Fibroblast of mammary gland (primary cell): ENCODE measurements at regions not wholly inside any gene's neighbourhood (a gene's known extent, or its start where the extent isn't known, plus 50 kb on each side); places are given as distances from the start of the nearest gene placed in this dataset.
"Not testable (repeated sequence)": the region's sequence is repeated elsewhere in the genome, so short reads cannot be mapped to it uniquely, and the experiment has no call there.

ENCODE experiments used
- DNase-seq: peaks from one replicate; pipeline ENCODE4 v3.0.0-alpha.2; 2010; ENCODE audit warnings: low read depth
- H3K4me3 ChIP-seq: 2 replicates; pipeline ENCODE4 v1.5.1; 2011; ENCODE audit warnings: low read depth, mild to moderate bottlenecking, low read length, moderate library complexity; ENCODE audit not compliant: control insufficient read depth
- CTCF ChIP-seq: conservative IDR thresholded peaks from 2 replicates; pipeline ENCODE4 v1.5.1; 2011; ENCODE audit warnings: low read depth, low read length, inconsistent platforms; ENCODE audit not compliant: control insufficient read depth, insufficient read depth

GRCh38 chr11:71089571-71089970, 162.8 kb downstream of the SHANK2 start:
- no peak for DNase-seq
- no peak for TF ChIP-seq CTCF
- no peak overlapping the region for H3K4me3 ChIP-seq

GRCh38 chr11:71088314-71089215, 163.8 kb downstream of the SHANK2 start:
- not testable (repeated sequence) for DNase-seq

GRCh38 chr11:71086687-71087258, 165.6 kb downstream of the SHANK2 start:
- peak; percentile 23 for DNase-seq
- peak; percentile 57 for TF ChIP-seq CTCF
- H3K4me3 ChIP-seq: no peak overlapping the region

More at GRCh38 chr11:71088314-71089215, 163.8 kb downstream of the SHANK2 start:
- H3K4me3 ChIP-seq: not testable (repeated sequence)

GRCh38 chr11:71084306-71085012, 167.9 kb downstream of the SHANK2 start:
- no peak for TF ChIP-seq CTCF
- H3K4me3 ChIP-seq: no peak overlapping the region
- DNase-seq: no peak

- H3K4me3 ChIP-seq: no peak overlapping the region
- DNase-seq: no peak
- TF ChIP-seq CTCF: no peak
Measured at GRCh38 chr11:71083105-71083504, 169.3 kb downstream of the SHANK2 start.

GRCh38 chr11:71082454-71082853, 169.9 kb downstream of the SHANK2 start:
- DNase-seq: no peak
- TF ChIP-seq CTCF: no peak
- H3K4me3 ChIP-seq: no peak overlapping the region
